ENCODE measurements at regions not wholly inside any gene's neighbourhood (a gene's known extent, or its start where the extent isn't known, plus 50 kb on each side); places are given as distances from the start of the nearest gene placed in this dataset.

DNA sequence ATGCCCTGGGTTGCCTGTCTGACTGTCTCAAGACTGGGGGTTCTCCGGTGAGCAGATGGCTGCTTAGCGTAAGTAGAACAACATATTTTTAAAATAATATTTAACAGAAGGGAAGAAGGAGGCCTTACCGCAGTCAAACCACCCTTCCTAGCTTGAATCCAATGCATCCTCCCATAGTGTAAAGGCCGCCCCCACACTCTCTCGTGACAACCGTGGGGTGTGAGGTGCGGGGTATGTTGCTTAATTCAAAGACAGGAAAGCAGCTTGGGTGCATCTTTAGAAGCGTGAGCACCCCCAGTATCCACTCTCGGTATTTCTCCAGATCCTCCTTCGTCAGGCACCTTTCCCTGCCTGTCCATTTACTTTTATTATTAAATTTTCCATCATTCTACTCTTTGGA lies 501.2 kb upstream of the CDH4 start:
- no peak for TF ChIP-seq EP300 (IDR thresholded peaks at IDR 0.05)
- TF ChIP-seq, protein P1, sequence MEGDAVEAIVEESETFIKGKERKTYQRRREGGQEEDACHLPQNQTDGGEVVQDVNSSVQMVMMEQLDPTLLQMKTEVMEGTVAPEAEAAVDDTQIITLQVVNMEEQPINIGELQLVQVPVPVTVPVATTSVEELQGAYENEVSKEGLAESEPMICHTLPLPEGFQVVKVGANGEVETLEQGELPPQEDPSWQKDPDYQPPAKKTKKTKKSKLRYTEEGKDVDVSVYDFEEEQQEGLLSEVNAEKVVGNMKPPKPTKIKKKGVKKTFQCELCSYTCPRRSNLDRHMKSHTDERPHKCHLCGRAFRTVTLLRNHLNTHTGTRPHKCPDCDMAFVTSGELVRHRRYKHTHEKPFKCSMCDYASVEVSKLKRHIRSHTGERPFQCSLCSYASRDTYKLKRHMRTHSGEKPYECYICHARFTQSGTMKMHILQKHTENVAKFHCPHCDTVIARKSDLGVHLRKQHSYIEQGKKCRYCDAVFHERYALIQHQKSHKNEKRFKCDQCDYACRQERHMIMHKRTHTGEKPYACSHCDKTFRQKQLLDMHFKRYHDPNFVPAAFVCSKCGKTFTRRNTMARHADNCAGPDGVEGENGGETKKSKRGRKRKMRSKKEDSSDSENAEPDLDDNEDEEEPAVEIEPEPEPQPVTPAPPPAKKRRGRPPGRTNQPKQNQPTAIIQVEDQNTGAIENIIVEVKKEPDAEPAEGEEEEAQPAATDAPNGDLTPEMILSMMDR (IDR thresholded peaks at IDR 0.05) = no peak
